ENCODE measurements at regions not wholly inside any gene's neighbourhood (a gene's known extent, or its start where the extent isn't known, plus 50 kb on each side); places are given as distances from the start of the nearest gene placed in this dataset.

DNA sequence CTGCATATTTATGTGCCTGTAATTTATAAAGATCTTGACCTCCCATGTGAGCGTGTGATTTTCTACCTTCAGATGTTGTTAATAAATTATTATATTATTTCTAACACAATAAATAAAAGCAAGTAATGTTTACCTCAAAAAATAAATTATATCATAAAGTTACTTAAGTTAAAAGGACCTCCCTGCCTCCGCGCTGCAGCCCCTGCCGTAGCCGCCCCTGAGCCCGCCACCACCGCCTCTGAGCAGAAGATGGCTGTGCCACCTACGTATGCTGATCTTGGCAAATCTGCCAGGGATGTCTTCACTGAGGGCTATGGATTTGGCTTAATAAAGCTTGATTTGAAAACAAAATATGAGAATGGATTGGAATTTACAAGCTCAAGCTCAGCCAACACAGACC is 119.6 kb upstream of the BRWD3 start:
- TF ChIP-seq CTCF (conservative IDR thresholded peaks at IDR 0.05 in 1 of 2, IDR thresholded peaks at IDR 0.05 in 1 of 2; ENCODE audit: extremely low read depth in 1 of 2, insufficient read depth in 1 of 2, low read depth in 1 of 2, low read length in 2 of 2), result no peak
- no peak for TF ChIP-seq EZH2 (IDR thresholded peaks at IDR 0.05; ENCODE audit: borderline replicate concordance, low read length)

Measured in mammary epithelial cell (primary cell).